ENCODE measurements at regions not wholly inside any gene's neighbourhood (a gene's known extent, or its start where the extent isn't known, plus 50 kb on each side); places are given as distances from the start of the nearest gene placed in this dataset.

- H3K9ac ChIP-seq (ENCODE audit: low read depth in 1 of 2, low read length in 2 of 2): no peak overlapping the region
- no peaks in the 10 kb centered on the region for H3K36me3 ChIP-seq (ENCODE audit: control insufficient read depth in 1 of 2, insufficient read depth in 2 of 2, low read length in 2 of 2)
- H3K9me3 ChIP-seq (ENCODE audit: control insufficient read depth in 1 of 2, low read length in 2 of 2): no peaks in the 10 kb centered on the region
- peaks cover 0 to 2% of the 10 kb centered on the region in 2 donors for H3K4me1 ChIP-seq (ENCODE audit: control insufficient read depth in 1 of 2, insufficient read depth in 2 of 2, low read length in 2 of 2)
- H3K27ac ChIP-seq (ENCODE audit: low read depth, low read length): no peak overlapping the region
- H3K27me3 ChIP-seq (ENCODE audit: control insufficient read depth in 1 of 2, insufficient read depth in 2 of 2, low read length in 2 of 2): no peaks in the 10 kb centered on the region
- H3K4me3 ChIP-seq (ENCODE audit: low read depth in 1 of 2, low read length in 2 of 2): no peak overlapping the region
Observed at GRCh38 chr4:177671845-177672244, 229.6 kb upstream of the AGA start.

DNA sequence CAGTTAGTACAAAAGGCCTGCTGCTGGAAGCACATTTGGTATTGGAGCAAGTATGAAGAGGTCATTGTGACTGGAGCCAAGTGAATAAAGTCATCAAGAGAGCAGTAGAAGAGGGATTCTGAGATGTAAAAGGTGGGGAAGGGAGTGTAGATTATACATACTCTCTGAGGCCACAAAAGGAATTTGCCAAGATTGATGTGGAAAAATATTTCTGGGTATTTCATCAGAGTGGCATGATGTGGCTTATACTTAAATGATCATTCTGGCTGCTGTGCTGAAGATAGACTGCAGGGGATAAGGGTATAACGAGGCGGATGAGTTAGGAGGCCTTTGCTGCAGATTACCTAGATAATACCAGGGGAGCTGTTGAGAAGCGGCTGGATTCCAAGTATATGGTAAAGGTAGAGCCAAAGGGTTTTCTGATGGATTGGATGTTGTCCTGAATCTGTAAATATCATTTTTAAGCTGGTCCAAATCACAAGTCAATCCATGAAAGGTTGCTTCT lies 231.8 kb upstream of the AGA start:
- Histone ChIP-seq H3K27ac (ENCODE audit: low read depth, low read length) (no peak overlapping the region), H3K4me3 (ENCODE audit: low read depth in 1 of 2, low read length in 2 of 2) (no peak overlapping the region), H3K9ac (ENCODE audit: low read depth in 1 of 2, low read length in 2 of 2) (no peak overlapping the region), H3K36me3 (ENCODE audit: control insufficient read depth in 1 of 2, insufficient read depth in 2 of 2, low read length in 2 of 2) (no peaks in the 10 kb centered on the region), H3K27me3 (ENCODE audit: control insufficient read depth in 1 of 2, insufficient read depth in 2 of 2, low read length in 2 of 2) (no peaks in the 10 kb centered on the region), H3K9me3 (ENCODE audit: control insufficient read depth in 1 of 2, low read length in 2 of 2) (no peaks in the 10 kb centered on the region), H3K4me1 (ENCODE audit: control insufficient read depth in 1 of 2, insufficient read depth in 2 of 2, low read length in 2 of 2) (peaks cover 0 to 4% of the 10 kb centered on the region in 2 donors)

GRCh38 chr4:177680308-177680707 lies 238.1 kb upstream of the AGA start:
- H3K27ac ChIP-seq (ENCODE audit: low read depth, low read length): no peak overlapping the region
- H3K36me3 ChIP-seq (ENCODE audit: control insufficient read depth in 1 of 2, insufficient read depth in 2 of 2, low read length in 2 of 2): no peaks in the 10 kb centered on the region
- H3K27me3 ChIP-seq (ENCODE audit: control insufficient read depth in 1 of 2, insufficient read depth in 2 of 2, low read length in 2 of 2): no peaks in the 10 kb centered on the region
- H3K9me3 ChIP-seq (ENCODE audit: control insufficient read depth in 1 of 2, low read length in 2 of 2): no peaks in the 10 kb centered on the region
- no peak overlapping the region for H3K4me3 ChIP-seq (ENCODE audit: low read depth in 1 of 2, low read length in 2 of 2)
- no peak overlapping the region for H3K9ac ChIP-seq (ENCODE audit: low read depth in 1 of 2, low read length in 2 of 2)
- H3K4me1 ChIP-seq (ENCODE audit: control insufficient read depth in 1 of 2, insufficient read depth in 2 of 2, low read length in 2 of 2): peaks cover 0 to 4% of the 10 kb centered on the region in 2 donors

- no peak overlapping the region for H3K27ac ChIP-seq (ENCODE audit: low read depth, low read length)
- H3K4me3 ChIP-seq (ENCODE audit: low read depth in 1 of 2, low read length in 2 of 2): no peak overlapping the region
- no peaks in the 10 kb centered on the region for H3K27me3 ChIP-seq (ENCODE audit: control insufficient read depth in 1 of 2, insufficient read depth in 2 of 2, low read length in 2 of 2)
- H3K9ac ChIP-seq (ENCODE audit: low read depth in 1 of 2, low read length in 2 of 2): no peak overlapping the region
- H3K9me3 ChIP-seq (ENCODE audit: control insufficient read depth in 1 of 2, low read length in 2 of 2): no peaks in the 10 kb centered on the region
- peaks cover 0 to 5% of the 10 kb centered on the region in 2 donors for H3K4me1 ChIP-seq (ENCODE audit: control insufficient read depth in 1 of 2, insufficient read depth in 2 of 2, low read length in 2 of 2)
- no peaks in the 10 kb centered on the region for H3K36me3 ChIP-seq (ENCODE audit: control insufficient read depth in 1 of 2, insufficient read depth in 2 of 2, low read length in 2 of 2)
Observed at GRCh38 chr4:177681902-177682301, 239.7 kb upstream of the AGA start.

GRCh38 chr4:177687117-177687516 lies 244.9 kb upstream of the AGA start:
- Histone ChIP-seq H3K9ac (ENCODE audit: low read depth in 1 of 2, low read length in 2 of 2) (no peak overlapping the region), H3K4me3 (ENCODE audit: low read depth in 1 of 2, low read length in 2 of 2) (no peak overlapping the region), H3K27me3 (ENCODE audit: control insufficient read depth in 1 of 2, insufficient read depth in 2 of 2, low read length in 2 of 2) (no peaks in the 10 kb centered on the region), H3K9me3 (ENCODE audit: control insufficient read depth in 1 of 2, low read length in 2 of 2) (no peaks in the 10 kb centered on the region), H3K27ac (ENCODE audit: low read depth, low read length) (no peak overlapping the region), H3K36me3 (ENCODE audit: control insufficient read depth in 1 of 2, insufficient read depth in 2 of 2, low read length in 2 of 2) (no peaks in the 10 kb centered on the region), H3K4me1 (ENCODE audit: control insufficient read depth in 1 of 2, insufficient read depth in 2 of 2, low read length in 2 of 2) (peaks cover 0 to 5% of the 10 kb centered on the region in 2 donors)

- Histone ChIP-seq H3K27me3 (ENCODE audit: control insufficient read depth in 1 of 2, insufficient read depth in 2 of 2, low read length in 2 of 2) (no peaks in the 10 kb centered on the region), H3K4me1 (ENCODE audit: control insufficient read depth in 1 of 2, insufficient read depth in 2 of 2, low read length in 2 of 2) (no peaks in the 10 kb centered on the region), H3K36me3 (ENCODE audit: control insufficient read depth in 1 of 2, insufficient read depth in 2 of 2, low read length in 2 of 2) (no peaks in the 10 kb centered on the region), H3K27ac (ENCODE audit: low read depth, low read length) (no peak overlapping the region), H3K9ac (ENCODE audit: low read depth in 1 of 2, low read length in 2 of 2) (no peak overlapping the region), H3K4me3 (ENCODE audit: low read depth in 1 of 2, low read length in 2 of 2) (no peak overlapping the region), H3K9me3 (ENCODE audit: control insufficient read depth in 1 of 2, low read length in 2 of 2) (no peaks in the 10 kb centered on the region)
Observed at GRCh38 chr4:177692907-177693306, 250.7 kb upstream of the AGA start.

DNA sequence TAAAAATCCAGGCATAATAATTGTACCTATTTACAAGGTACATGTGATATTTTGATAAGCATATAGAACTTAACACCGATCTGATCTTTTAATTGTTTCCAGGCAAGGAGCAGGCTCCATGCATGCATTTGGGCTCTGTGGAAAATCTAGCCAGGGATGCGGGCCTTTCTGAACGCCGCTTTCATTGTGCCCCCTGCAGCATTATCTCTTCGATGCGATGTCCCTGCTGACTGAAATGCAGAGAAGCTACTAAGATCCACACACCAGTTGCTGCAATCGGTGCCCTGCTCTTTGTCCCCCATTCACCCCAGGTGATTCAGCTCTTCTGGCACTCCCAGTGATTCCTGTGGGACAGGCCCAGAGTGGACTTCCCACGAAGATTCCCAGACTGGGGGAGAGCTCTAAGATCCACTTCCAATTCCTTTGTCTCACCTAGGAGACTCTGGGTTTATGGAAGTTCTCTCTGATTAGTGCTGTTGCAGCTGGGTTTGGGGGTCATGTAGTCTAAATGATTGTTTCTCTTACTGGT lies 254.3 kb upstream of the AGA start:
- Histone ChIP-seq H3K9ac (ENCODE audit: low read depth in 1 of 2, low read length in 2 of 2) (no peak overlapping the region), H3K4me3 (ENCODE audit: low read depth in 1 of 2, low read length in 2 of 2) (no peak overlapping the region), H3K4me1 (ENCODE audit: control insufficient read depth in 1 of 2, insufficient read depth in 2 of 2, low read length in 2 of 2) (no peaks in the 10 kb centered on the region), H3K9me3 (ENCODE audit: control insufficient read depth in 1 of 2, low read length in 2 of 2) (no peaks in the 10 kb centered on the region), H3K27me3 (ENCODE audit: control insufficient read depth in 1 of 2, insufficient read depth in 2 of 2, low read length in 2 of 2) (no peaks in the 10 kb centered on the region), H3K36me3 (ENCODE audit: control insufficient read depth in 1 of 2, insufficient read depth in 2 of 2, low read length in 2 of 2) (no peaks in the 10 kb centered on the region), H3K27ac (ENCODE audit: low read depth, low read length) (no peak overlapping the region)

DNA sequence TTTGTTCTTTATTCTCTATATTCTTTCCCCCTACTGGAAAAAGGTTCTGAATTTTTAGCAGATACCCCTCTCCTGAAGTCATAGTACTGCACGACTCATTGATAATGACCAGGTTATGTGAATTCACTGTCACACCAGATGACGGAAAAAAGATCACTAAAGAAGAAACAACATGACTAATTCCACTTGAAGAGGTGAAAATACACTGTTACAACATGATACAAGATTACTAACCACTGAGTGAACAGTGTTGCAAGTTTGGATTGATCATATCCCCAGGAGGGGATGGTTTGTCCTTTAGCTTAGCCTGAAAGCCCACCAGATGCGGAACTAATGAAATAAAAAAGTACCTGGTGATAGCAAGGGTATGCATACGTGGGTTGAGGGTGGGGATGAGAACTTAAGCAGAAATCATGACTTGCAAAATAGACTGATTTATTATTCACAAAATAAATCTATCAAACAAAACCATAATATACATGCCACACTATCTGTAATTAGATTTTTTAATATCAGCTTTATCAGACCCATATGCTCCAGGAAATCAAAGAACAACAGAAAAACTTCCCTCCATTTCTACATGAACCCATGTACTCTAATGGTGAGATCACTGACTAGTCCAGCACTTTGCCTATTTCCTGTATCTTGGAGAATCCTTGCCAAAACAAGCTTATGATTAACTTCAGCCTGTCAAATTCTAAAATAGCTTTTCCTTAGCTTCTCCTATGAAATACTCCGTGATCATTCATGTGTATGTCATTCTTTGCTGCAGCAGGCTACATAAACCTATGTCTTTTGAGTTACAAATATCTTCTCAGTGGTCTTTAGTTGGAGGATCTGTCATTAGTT lies 257.4 kb upstream of the AGA start:
- Histone ChIP-seq H3K36me3 (ENCODE audit: control insufficient read depth in 1 of 2, insufficient read depth in 2 of 2, low read length in 2 of 2) (no peaks in the 10 kb centered on the region), H3K27ac (ENCODE audit: low read depth, low read length) (no peak overlapping the region), H3K9me3 (ENCODE audit: control insufficient read depth in 1 of 2, low read length in 2 of 2) (no peaks in the 10 kb centered on the region), H3K4me1 (ENCODE audit: control insufficient read depth in 1 of 2, insufficient read depth in 2 of 2, low read length in 2 of 2) (no peaks in the 10 kb centered on the region), H3K27me3 (ENCODE audit: control insufficient read depth in 1 of 2, insufficient read depth in 2 of 2, low read length in 2 of 2) (no peaks in the 10 kb centered on the region), H3K9ac (ENCODE audit: low read depth in 1 of 2, low read length in 2 of 2) (no peak overlapping the region), H3K4me3 (ENCODE audit: low read depth in 1 of 2, low read length in 2 of 2) (no peak overlapping the region)

DNA sequence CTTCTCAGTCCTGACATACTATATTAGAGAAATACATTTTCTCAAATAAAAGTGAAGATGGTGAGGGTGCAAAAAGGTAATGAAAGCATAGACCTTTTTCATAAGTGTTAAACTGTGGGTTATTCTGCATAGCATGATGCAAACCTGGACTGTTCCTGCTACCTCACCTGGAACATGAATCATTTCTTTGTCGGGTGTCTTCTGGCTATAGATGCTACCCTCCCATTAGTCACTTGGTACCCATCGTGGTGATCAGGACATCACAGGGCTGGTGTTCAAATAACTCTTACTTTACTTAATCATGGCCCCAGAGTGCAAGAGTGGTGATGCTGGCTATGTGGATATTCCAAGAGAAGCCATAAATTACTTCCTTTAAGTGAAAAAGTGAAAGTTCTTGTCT lies 264.7 kb upstream of the AGA start:
- H3K4me1 ChIP-seq (ENCODE audit: control insufficient read depth in 1 of 2, insufficient read depth in 2 of 2, low read length in 2 of 2): no peaks in the 10 kb centered on the region
- H3K27ac ChIP-seq (ENCODE audit: low read depth, low read length): no peak overlapping the region
- no peak overlapping the region for H3K4me3 ChIP-seq (ENCODE audit: low read depth in 1 of 2, low read length in 2 of 2)
- no peaks in the 10 kb centered on the region for H3K9me3 ChIP-seq (ENCODE audit: control insufficient read depth in 1 of 2, low read length in 2 of 2)
- no peaks in the 10 kb centered on the region for H3K27me3 ChIP-seq (ENCODE audit: control insufficient read depth in 1 of 2, insufficient read depth in 2 of 2, low read length in 2 of 2)
- no peak overlapping the region for H3K9ac ChIP-seq (ENCODE audit: low read depth in 1 of 2, low read length in 2 of 2)
- no peaks in the 10 kb centered on the region for H3K36me3 ChIP-seq (ENCODE audit: control insufficient read depth in 1 of 2, insufficient read depth in 2 of 2, low read length in 2 of 2)

- no peaks in the 10 kb centered on the region for H3K9me3 ChIP-seq (ENCODE audit: control insufficient read depth in 1 of 2, low read length in 2 of 2)
- no peak overlapping the region for H3K9ac ChIP-seq (ENCODE audit: low read depth in 1 of 2, low read length in 2 of 2)
- H3K27me3 ChIP-seq (ENCODE audit: control insufficient read depth in 1 of 2, insufficient read depth in 2 of 2, low read length in 2 of 2): no peaks in the 10 kb centered on the region
- no peak overlapping the region for H3K27ac ChIP-seq (ENCODE audit: low read depth, low read length)
- H3K4me3 ChIP-seq (ENCODE audit: low read depth in 1 of 2, low read length in 2 of 2): no peak overlapping the region
- no peaks in the 10 kb centered on the region for H3K4me1 ChIP-seq (ENCODE audit: control insufficient read depth in 1 of 2, insufficient read depth in 2 of 2, low read length in 2 of 2)
- no peaks in the 10 kb centered on the region for H3K36me3 ChIP-seq (ENCODE audit: control insufficient read depth in 1 of 2, insufficient read depth in 2 of 2, low read length in 2 of 2)
Observed at GRCh38 chr4:177713454-177713853, 271.2 kb upstream of the AGA start.
